ENCODE measurements at regions not wholly inside any gene's neighbourhood (a gene's known extent, or its start where the extent isn't known, plus 50 kb on each side); places are given as distances from the start of the nearest gene placed in this dataset.

DNA sequence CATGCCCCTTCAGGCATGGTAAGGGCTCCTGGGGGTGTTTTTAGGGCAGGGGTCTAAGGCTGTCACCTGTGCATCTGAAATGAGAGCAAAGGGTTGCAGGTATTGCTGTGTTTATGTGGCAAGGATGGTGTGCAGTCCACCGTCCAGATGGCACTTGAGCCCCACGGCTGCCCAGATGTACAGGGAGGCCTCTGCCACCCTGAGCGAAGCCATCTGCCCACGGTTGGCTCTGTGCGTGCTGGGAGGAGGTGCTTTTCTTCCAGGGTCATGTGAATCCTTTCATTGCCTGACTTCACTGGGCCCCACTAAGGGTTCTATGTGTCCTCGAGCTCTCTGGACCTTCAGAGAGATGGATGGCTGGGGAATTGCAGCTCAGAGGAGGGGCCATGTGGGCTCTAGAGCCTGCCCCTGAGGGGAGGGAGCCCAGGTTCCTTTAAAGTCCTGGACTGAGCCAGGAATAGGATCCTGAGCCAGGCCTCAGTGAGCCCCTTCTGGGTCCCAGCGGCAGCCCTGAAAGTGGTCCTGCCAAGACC is 89.9 kb downstream of the CTTN start:
- TF ChIP-seq MYC (IDR thresholded peaks at IDR 0.05; ENCODE audit: low read depth, low read length), result no peak
- TF ChIP-seq, protein P1, sequence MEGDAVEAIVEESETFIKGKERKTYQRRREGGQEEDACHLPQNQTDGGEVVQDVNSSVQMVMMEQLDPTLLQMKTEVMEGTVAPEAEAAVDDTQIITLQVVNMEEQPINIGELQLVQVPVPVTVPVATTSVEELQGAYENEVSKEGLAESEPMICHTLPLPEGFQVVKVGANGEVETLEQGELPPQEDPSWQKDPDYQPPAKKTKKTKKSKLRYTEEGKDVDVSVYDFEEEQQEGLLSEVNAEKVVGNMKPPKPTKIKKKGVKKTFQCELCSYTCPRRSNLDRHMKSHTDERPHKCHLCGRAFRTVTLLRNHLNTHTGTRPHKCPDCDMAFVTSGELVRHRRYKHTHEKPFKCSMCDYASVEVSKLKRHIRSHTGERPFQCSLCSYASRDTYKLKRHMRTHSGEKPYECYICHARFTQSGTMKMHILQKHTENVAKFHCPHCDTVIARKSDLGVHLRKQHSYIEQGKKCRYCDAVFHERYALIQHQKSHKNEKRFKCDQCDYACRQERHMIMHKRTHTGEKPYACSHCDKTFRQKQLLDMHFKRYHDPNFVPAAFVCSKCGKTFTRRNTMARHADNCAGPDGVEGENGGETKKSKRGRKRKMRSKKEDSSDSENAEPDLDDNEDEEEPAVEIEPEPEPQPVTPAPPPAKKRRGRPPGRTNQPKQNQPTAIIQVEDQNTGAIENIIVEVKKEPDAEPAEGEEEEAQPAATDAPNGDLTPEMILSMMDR (IDR thresholded peaks at IDR 0.05; ENCODE audit: low read depth, low read length), result no peak

All from NB4 (cell line).